Progenitor cell of endocrine pancreas (in vitro differentiated cells): ENCODE measurements at regions not wholly inside any gene's neighbourhood (a gene's known extent, or its start where the extent isn't known, plus 50 kb on each side); places are given as distances from the start of the nearest gene placed in this dataset.

Experiments used
- DNase-seq: peaks from one replicate; pipeline ENCODE4 v3.0.0; 2021; ENCODE audit warnings: low spot score; ENCODE audit not compliant: unreplicated experiment
- H3K27ac Mint-ChIP-seq: 2 replicates; pipeline ENCODE4 v1.8.0; 2021; ENCODE audit warnings: mild to moderate bottlenecking, moderate library complexity, mixed read lengths
- H3K27me3 Mint-ChIP-seq: 2 replicates; pipeline ENCODE4 v1.8.0; 2021; ENCODE audit warnings: mixed read lengths
- H3K36me3 Mint-ChIP-seq: 2 replicates; pipeline ENCODE4 v1.8.0; 2022; ENCODE audit warnings: mixed read lengths; ENCODE audit not compliant: insufficient read depth
- H3K4me1 Mint-ChIP-seq: 2 replicates; pipeline ENCODE4 v1.8.0; 2021; ENCODE audit warnings: low read depth, mixed read lengths
- H3K4me3 Mint-ChIP-seq: 2 replicates; pipeline ENCODE4 v1.8.0; 2021; ENCODE audit warnings: low read depth, mild to moderate bottlenecking, moderate library complexity, mixed read lengths
- H3K9me3 Mint-ChIP-seq: 2 replicates; pipeline ENCODE4 v1.8.0; 2021; ENCODE audit warnings: low read depth, mixed read lengths
- CTCF ChIP-seq: fragments of 200-600 bp; sonication (generic); IDR thresholded peaks from one replicate; pipeline ENCODE4 v1.5.0; 2021; ENCODE audit warnings: antibody characterized with exemption, mild to moderate bottlenecking; ENCODE audit not compliant: unreplicated experiment

- Mint-ChIP-seq H3K36me3 (no peaks in the 10 kb centered on the region), H3K4me1 (no peaks in the 10 kb centered on the region), H3K4me3 (no peak overlapping the region), H3K27ac (no peak overlapping the region), H3K27me3 (no peaks in the 10 kb centered on the region), H3K9me3 (no peaks in the 10 kb centered on the region)
- TF ChIP-seq CTCF: no peak
- no peak for DNase-seq
These were observed 329.9 kb upstream of the VWC2 start for GRCh38 chr7:49443515-49443914.

- Mint-ChIP-seq H3K9me3 (peaks cover 10% of the 10 kb centered on the region), H3K36me3 (peaks cover 3% of the 10 kb centered on the region), H3K4me1 (no peaks in the 10 kb centered on the region), H3K27ac (no peak overlapping the region), H3K27me3 (no peaks in the 10 kb centered on the region), H3K4me3 (no peak overlapping the region)
- no peak for DNase-seq
- no peak for TF ChIP-seq CTCF
These were observed 320.0 kb upstream of the VWC2 start for GRCh38 chr7:49453486-49453885.

- H3K27ac Mint-ChIP-seq: no peak overlapping the region
- DNase-seq: no peak
- TF ChIP-seq CTCF: no peak
- H3K4me3 Mint-ChIP-seq: no peak overlapping the region
- peaks cover 82% of the 10 kb centered on the region for H3K27me3 Mint-ChIP-seq
- peaks cover 18% of the 10 kb centered on the region for H3K4me1 Mint-ChIP-seq
- peaks cover 18% of the 10 kb centered on the region for H3K9me3 Mint-ChIP-seq
- H3K36me3 Mint-ChIP-seq: peaks cover 1% of the 10 kb centered on the region
These were observed 294.0 kb upstream of the VWC2 start for GRCh38 chr7:49479441-49479840.

- H3K27me3 Mint-ChIP-seq: peaks cover 88% of the 10 kb centered on the region
- no peak overlapping the region for H3K27ac Mint-ChIP-seq
- peaks cover 1% of the 10 kb centered on the region for H3K36me3 Mint-ChIP-seq
- peaks cover 18% of the 10 kb centered on the region for H3K4me1 Mint-ChIP-seq
- DNase-seq: no peak
- H3K9me3 Mint-ChIP-seq: peaks cover 18% of the 10 kb centered on the region
- no peak overlapping the region for H3K4me3 Mint-ChIP-seq
- no peak for TF ChIP-seq CTCF
These were observed 293.4 kb upstream of the VWC2 start for GRCh38 chr7:49479936-49480544.

- peaks cover 1% of the 10 kb centered on the region for H3K36me3 Mint-ChIP-seq
- peaks cover 18% of the 10 kb centered on the region for H3K9me3 Mint-ChIP-seq
- TF ChIP-seq CTCF: no peak
- H3K27ac Mint-ChIP-seq: no peak overlapping the region
- no peak for DNase-seq
- H3K27me3 Mint-ChIP-seq: peaks cover 89% of the 10 kb centered on the region
- H3K4me1 Mint-ChIP-seq: peaks cover 18% of the 10 kb centered on the region
- H3K4me3 Mint-ChIP-seq: no peak overlapping the region
These were observed 292.4 kb upstream of the VWC2 start for GRCh38 chr7:49481075-49481474.
